Muscle layer of duodenum (tissue), 2 donors: ENCODE measurements at regions not wholly inside any gene's neighbourhood (a gene's known extent, or its start where the extent isn't known, plus 50 kb on each side); places are given as distances from the start of the nearest gene placed in this dataset.

Source experiments
- H3K27ac ChIP-seq: one replicate; pipeline ENCODE4 v1.7.0; 2013; ENCODE audit warnings: mild to moderate bottlenecking, low read length
- H3K27me3 ChIP-seq: one replicate; pipeline ENCODE4 v1.7.0; 2013; ENCODE audit warnings: low read depth, mild to moderate bottlenecking, control low read depth, low read length
- H3K36me3 ChIP-seq, 2 donors: one replicate each; pipeline ENCODE4 v1.7.0; 2013; ENCODE audit warnings: low read length in 2 of 2, control low read depth in 1 of 2, mild to moderate bottlenecking in 1 of 2; ENCODE audit not compliant: insufficient read depth in 2 of 2, control insufficient read depth in 1 of 2
- H3K4me1 ChIP-seq, 2 donors: one replicate each; pipeline ENCODE4 v1.7.0; 2013; ENCODE audit warnings: low read length in 2 of 2, mild to moderate bottlenecking in 2 of 2, control low read depth in 1 of 2, moderate library complexity in 1 of 2; ENCODE audit not compliant: insufficient read depth in 2 of 2, control insufficient read depth in 1 of 2
- H3K4me3 ChIP-seq, 2 donors: one replicate each; pipeline ENCODE4 v1.7.0; 2013; ENCODE audit warnings: low read length in 2 of 2, low read depth in 1 of 2, mild to moderate bottlenecking in 1 of 2
- H3K9me3 ChIP-seq, 2 donors: one replicate each; pipeline ENCODE4 v1.7.0; 2013; ENCODE audit warnings: low read length in 2 of 2, control low read depth in 1 of 2, mild to moderate bottlenecking in 1 of 2; ENCODE audit not compliant: control insufficient read depth in 1 of 2
- donor health status: healthy.

DNA sequence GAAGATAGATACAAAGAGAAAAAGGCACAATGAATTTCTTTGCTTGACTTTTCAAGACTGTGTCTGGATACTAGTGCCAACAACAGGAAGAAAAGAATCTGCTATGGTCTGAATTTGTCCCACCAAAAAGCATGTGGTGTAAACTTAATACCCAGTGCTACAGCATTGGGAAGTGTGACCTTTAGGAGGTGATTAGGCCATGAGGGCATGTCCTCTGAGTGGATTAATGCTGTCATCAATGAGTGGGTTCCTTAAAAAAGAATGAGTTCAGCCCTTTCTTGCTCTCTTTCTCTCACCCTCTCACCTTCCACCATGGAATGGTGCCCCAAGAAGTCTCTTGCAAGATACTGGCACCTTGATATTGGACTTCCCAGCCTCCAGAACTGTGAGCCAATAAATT is 155.7 kb upstream of the GPRIN3 start:
- H3K27me3 ChIP-seq = no peaks in the 10 kb centered on the region

DNA sequence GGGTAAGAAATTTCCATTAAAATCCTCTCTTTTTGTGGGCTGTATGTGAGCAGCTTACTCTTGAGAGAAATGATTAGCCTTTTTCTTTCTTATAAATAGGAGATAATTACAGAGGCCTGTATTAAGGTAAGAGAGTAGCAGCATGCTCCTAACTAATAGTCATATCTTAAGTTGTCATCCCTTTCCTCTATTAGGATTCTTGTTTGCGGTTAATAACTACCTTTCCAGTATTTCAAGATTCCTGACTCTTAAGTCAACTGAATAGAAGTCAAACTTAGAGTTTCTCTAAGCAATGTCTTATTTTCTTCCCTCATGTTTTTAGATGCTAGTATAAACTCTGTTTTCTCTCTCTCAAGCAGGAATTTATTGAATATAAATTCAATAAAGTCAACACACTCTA is 139.9 kb upstream of the GPRIN3 start:
- Histone ChIP-seq H3K27ac (no peak overlapping the region), H3K4me1 (no peaks in the 10 kb centered on the region), H3K4me3 (no peak overlapping the region), H3K9me3 (peaks cover 14 to 21% of the 10 kb centered on the region in 2 donors), H3K27me3 (no peaks in the 10 kb centered on the region), H3K36me3 (no peaks in the 10 kb centered on the region)

More for the DNA sequence above, 155.7 kb upstream of the GPRIN3 start:
- no peaks in the 10 kb centered on the region for H3K36me3 ChIP-seq
- H3K4me1 ChIP-seq = no peaks in the 10 kb centered on the region
- H3K4me3 ChIP-seq = no peak overlapping the region
- H3K27ac ChIP-seq = no peak overlapping the region
- H3K9me3 ChIP-seq = no peaks in the 10 kb centered on the region

DNA sequence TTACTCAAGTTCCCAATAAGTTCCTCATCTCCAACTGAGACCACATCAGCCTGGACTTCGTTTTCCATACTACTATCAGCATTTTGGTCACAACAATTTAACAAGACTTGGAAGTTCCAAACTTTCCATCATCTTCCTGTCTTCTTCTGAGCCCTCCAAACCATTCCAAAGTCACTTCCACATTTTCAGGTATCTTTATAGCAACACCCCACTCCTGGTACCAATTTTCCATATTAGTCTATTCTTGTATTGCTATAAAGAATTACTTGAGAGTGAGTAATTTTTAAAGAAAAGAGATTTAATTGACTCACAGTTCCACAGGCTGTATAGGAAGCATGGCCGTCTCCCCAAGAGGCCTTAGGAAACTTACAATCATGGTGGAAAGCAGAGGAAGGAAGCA is 138.6 kb upstream of the GPRIN3 start:
- H3K4me3 ChIP-seq = no peak overlapping the region
- H3K4me1 ChIP-seq = no peaks in the 10 kb centered on the region
- no peaks in the 10 kb centered on the region for H3K36me3 ChIP-seq
- no peaks in the 10 kb centered on the region for H3K27me3 ChIP-seq
- H3K9me3 ChIP-seq = peaks cover 14 to 21% of the 10 kb centered on the region in 2 donors
- no peak overlapping the region for H3K27ac ChIP-seq

DNA sequence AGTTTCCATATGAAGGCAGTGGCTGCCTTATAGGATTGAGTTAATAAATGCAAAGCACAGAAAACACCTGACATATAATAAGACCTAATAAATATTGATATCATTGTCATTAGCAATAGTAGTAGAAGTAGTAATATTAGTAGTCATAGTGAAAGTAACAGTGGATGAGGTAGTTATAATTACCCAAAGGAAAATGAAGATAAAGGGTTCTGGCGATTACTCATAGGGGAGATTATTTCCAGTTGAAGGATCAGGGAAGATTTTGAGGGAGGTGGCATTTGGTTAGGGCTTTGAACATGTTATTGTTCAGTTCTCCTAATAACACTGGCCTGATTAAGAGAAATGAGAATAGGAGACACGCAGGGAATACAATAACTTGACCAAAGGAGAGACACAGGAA is 131.9 kb upstream of the GPRIN3 start:
- Histone ChIP-seq H3K27me3 (no peaks in the 10 kb centered on the region), H3K27ac (no peak overlapping the region), H3K4me1 (no peaks in the 10 kb centered on the region), H3K36me3 (no peaks in the 10 kb centered on the region), H3K9me3 (no peaks in the 10 kb centered on the region), H3K4me3 (no peak overlapping the region)

DNA sequence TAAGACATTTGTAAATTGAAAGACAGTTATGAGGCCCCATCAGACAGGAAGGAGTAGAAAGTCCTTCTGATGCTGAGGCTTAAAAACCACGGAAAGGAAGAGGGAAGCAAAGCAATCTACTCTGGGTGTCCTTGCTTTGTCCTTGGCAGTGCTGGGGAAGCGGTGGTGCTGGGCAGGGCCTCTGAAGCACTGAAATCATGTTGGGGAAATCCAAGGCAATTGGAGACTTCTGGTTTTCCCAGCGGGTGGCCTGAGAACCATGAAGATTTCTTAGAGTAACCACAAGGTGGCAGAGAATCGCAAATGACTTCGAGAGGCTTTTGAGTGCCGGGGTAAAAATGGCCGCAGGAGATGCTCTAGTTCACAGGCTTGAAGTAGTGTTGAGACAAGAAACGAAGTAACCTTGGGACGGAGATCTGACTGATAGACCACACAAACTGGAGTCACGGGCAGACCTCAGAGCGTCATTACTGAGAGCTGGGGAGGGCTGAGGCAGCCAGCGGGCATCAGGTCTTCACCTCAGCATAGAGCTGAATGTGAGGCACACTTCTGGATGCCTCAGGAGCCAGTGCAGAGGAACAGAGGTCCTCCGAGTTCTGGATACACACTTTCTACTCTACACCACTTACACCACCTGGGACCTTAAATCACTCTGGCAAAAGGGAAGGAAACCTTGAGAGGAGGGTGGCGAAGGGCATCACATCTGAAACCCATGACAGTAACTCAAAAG is 130.7 kb upstream of the GPRIN3 start:
- no peaks in the 10 kb centered on the region for H3K36me3 ChIP-seq
- no peaks in the 10 kb centered on the region for H3K27me3 ChIP-seq
- no peak overlapping the region for H3K4me3 ChIP-seq
- H3K9me3 ChIP-seq = no peaks in the 10 kb centered on the region
- no peaks in the 10 kb centered on the region for H3K4me1 ChIP-seq
- no peak overlapping the region for H3K27ac ChIP-seq

DNA sequence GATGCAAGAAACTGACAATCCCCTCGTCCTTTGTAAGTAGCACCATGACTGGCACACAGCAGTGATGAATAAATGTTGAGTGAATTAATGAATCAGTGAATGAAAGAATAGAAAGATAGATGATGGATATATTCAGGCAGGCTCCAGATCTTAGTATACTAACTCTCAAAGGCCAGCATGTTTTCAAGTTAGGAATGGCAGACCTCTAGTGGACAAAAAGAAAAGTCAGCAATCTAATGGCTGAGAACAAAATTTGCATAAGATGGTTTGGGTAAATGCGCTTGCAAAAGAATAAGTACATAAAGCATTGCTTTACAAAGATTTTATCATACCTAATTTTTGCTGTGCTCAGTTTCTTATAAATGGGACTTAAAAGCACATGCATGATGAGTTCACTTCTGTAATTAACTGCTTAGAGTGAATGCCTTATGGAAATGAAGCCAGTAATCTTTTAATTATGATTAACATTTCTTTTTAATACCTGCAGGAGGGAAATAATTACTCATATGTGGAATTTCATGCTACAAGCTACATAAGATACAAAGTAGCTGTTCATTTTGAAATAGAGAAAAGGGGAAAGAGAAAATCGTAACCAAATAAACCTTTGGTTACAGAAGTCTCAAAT is 126.9 kb upstream of the GPRIN3 start:
- no peaks in the 10 kb centered on the region for H3K27me3 ChIP-seq
- no peaks in the 10 kb centered on the region for H3K36me3 ChIP-seq
- no peak overlapping the region for H3K27ac ChIP-seq
- no peaks in the 10 kb centered on the region for H3K4me1 ChIP-seq
- H3K9me3 ChIP-seq = no peaks in the 10 kb centered on the region
- H3K4me3 ChIP-seq = no peak overlapping the region

DNA sequence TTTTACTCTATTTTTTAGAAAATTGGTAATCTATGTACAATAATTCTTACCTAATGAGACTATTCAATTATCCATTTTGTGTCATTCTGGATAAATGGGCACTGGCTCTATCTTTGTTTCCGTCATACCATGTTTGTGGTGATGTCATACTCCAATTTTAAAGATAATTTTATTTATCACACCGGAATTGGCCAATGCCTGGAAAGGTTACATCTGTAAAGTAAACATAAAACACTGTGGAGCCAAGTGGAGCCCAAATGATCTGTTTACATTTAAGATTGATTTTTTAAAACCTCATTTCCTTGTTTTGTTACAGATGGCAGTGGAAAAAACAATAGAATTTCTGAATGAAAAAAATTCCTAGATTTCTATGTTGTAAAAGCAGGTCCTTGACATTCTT is 120.2 kb upstream of the GPRIN3 start:
- H3K4me1 ChIP-seq = no peaks in the 10 kb centered on the region
- H3K27ac ChIP-seq = no peak overlapping the region
- H3K9me3 ChIP-seq = no peaks in the 10 kb centered on the region
- no peaks in the 10 kb centered on the region for H3K27me3 ChIP-seq
- no peak overlapping the region for H3K4me3 ChIP-seq
- no peaks in the 10 kb centered on the region for H3K36me3 ChIP-seq

DNA sequence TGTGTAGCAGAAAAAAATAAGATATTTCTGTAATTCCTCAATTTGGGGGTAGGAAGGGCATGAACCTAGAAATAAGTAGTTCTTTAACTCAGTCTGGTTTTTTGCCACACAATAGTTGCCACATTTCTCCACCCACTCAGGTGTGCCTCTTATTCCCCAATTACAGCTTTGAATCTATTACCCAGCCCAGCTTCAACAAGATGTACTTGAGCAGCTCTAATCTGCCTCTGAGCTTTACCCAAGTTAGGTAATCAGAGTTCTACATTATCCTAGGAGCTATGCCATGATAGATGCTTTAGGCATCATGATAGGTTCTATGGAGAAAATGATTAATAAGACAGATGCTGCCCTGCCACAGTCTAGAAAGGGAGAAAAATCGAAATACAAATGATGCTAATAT is 117.4 kb upstream of the GPRIN3 start:
- Histone ChIP-seq H3K9me3 (no peaks in the 10 kb centered on the region), H3K4me1 (no peaks in the 10 kb centered on the region), H3K27me3 (no peaks in the 10 kb centered on the region), H3K27ac (no peak overlapping the region), H3K4me3 (no peak overlapping the region), H3K36me3 (no peaks in the 10 kb centered on the region)

DNA sequence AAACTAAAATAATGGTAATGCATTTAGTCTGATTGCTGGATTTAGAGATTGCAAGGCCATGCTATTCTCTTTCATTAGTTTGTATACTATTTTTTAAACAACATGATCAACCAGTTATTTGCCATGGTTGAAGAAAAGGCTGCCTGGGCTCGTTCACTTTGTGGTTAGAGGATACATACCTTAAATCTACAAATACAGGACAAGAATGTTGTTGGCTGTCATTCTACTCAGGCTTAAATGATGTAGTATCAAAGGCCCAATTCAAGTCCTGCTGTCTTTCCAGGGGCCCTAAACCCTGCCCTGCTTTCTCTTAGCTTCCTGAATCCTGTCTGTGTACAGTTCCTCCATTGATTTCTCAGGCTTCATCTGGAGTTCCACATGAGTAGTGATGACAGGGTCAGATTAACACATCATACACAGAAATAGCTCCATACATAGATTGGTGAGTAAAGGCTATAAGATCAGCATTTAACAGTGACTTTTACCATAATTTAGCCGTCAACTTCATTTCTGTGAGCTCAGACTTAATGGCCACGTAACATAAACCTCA is 114.9 kb upstream of the GPRIN3 start:
- Histone ChIP-seq H3K27me3 (no peaks in the 10 kb centered on the region), H3K9me3 (no peaks in the 10 kb centered on the region), H3K4me3 (no peak overlapping the region), H3K36me3 (no peaks in the 10 kb centered on the region), H3K27ac (no peak overlapping the region), H3K4me1 (no peaks in the 10 kb centered on the region)

DNA sequence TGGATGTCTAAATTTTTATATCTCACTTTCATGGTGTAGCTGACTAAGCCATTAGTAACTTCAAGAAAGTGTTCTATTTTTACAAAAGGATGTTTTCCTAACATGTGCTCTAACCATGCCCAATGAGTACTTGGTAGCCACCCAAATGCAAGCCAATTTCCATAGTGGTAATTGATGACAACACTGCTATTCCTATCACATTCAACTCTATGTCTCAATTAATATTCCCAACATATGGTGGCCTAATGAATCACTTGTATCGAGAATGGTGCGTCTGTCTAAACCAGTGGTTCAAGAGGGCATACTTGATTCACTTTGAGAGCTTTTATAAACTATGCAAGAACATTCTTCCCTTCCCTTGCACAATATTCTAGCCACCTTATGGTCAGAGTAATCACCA is 112.9 kb upstream of the GPRIN3 start:
- Histone ChIP-seq H3K27me3 (no peaks in the 10 kb centered on the region), H3K27ac (no peak overlapping the region), H3K9me3 (no peaks in the 10 kb centered on the region), H3K4me1 (no peaks in the 10 kb centered on the region), H3K4me3 (no peak overlapping the region), H3K36me3 (no peaks in the 10 kb centered on the region)

DNA sequence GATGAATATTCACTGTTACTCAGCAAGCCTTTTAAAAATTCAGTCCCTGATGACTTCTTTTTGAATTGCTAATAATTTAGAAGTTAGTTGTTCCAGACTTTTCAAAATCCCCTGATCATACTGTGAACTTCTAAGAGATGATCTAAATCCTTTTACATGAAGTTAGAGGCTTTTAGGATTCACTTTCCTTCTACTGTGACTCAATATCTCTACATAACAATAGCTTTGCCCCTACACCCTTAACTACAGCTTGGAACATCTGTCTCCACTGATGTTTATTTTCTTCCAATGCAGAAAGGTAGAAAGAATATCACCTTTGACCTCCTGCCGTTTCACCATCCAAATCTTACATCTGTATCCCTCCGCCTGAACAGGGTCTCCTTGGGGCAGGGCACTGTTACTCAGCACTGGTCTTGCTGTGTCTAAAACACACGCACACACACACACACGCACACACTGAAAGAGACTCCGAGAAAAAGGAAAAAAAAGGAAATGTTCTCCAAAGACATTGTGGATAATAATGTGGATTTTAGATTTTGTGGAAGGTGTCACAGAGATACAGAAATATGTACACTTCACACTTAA is 111.6 kb upstream of the GPRIN3 start:
- no peaks in the 10 kb centered on the region for H3K27me3 ChIP-seq
- H3K9me3 ChIP-seq = no peaks in the 10 kb centered on the region
- no peaks in the 10 kb centered on the region for H3K4me1 ChIP-seq
- no peaks in the 10 kb centered on the region for H3K36me3 ChIP-seq
- no peak overlapping the region for H3K27ac ChIP-seq
- no peak overlapping the region for H3K4me3 ChIP-seq
